22Rv1 (cell line): ENCODE measurements at regions not wholly inside any gene's neighbourhood (a gene's known extent, or its start where the extent isn't known, plus 50 kb on each side); places are given as distances from the start of the nearest gene placed in this dataset.

Source experiments
- ZFX ChIP-seq: fragments of 450-650 bp; IDR thresholded peaks from 2 replicates; pipeline ENCODE4 v1.6.1; 2017; ENCODE audit warnings: antibody characterized with exemption, borderline replicate concordance
- TF ChIP-seq, protein P1 (sequence below): fragments of 450-650 bp; IDR thresholded peaks from 2 replicates; pipeline ENCODE4 v1.5.1; 2017; ENCODE audit warnings: mild to moderate bottlenecking

DNA sequence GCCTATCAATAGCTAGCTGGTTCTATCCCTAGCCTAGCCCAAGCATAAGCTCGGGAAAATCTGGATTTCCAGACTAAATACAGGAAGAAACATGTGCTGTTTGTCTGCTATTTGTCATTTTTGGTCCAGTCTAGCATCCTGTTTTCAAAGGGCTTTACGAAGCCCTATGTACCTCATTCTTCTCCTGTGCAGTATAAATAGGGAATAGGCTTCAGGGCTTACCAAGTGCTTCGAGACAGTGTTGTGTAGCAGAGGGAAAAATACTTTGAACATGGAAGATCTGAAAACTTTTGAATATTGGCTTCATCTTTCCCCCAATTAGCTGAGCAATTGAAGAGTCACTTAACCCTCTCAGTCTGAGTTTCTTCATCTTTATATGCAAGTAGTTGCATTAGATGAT is 679.8 kb downstream of the TDRD15 start:
- TF ChIP-seq, protein P1, sequence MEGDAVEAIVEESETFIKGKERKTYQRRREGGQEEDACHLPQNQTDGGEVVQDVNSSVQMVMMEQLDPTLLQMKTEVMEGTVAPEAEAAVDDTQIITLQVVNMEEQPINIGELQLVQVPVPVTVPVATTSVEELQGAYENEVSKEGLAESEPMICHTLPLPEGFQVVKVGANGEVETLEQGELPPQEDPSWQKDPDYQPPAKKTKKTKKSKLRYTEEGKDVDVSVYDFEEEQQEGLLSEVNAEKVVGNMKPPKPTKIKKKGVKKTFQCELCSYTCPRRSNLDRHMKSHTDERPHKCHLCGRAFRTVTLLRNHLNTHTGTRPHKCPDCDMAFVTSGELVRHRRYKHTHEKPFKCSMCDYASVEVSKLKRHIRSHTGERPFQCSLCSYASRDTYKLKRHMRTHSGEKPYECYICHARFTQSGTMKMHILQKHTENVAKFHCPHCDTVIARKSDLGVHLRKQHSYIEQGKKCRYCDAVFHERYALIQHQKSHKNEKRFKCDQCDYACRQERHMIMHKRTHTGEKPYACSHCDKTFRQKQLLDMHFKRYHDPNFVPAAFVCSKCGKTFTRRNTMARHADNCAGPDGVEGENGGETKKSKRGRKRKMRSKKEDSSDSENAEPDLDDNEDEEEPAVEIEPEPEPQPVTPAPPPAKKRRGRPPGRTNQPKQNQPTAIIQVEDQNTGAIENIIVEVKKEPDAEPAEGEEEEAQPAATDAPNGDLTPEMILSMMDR, result no peak
- no peak for TF ChIP-seq ZFX
